Nephron progenitor cell (in vitro differentiated cells): ENCODE measurements at regions not wholly inside any gene's neighbourhood (a gene's known extent, or its start where the extent isn't known, plus 50 kb on each side); places are given as distances from the start of the nearest gene placed in this dataset.

ENCODE experiments used
- DNase-seq: peaks from one replicate; pipeline ENCODE4 v3.0.0; 2021
- H3K27ac Mint-ChIP-seq: 2 replicates; pipeline ENCODE4 v1.8.0; 2021; ENCODE audit warnings: mild to moderate bottlenecking, moderate library complexity, mixed read lengths
- H3K27me3 Mint-ChIP-seq: 2 replicates; pipeline ENCODE4 v1.8.0; 2021; ENCODE audit warnings: mild to moderate bottlenecking, low read depth, mixed read lengths; ENCODE audit not compliant: poor library complexity
- H3K36me3 Mint-ChIP-seq: 2 replicates; pipeline ENCODE4 v1.8.0; 2021; ENCODE audit warnings: low read depth, mixed read lengths
- H3K4me1 Mint-ChIP-seq: 2 replicates; pipeline ENCODE4 v1.8.0; 2021; ENCODE audit warnings: mixed read lengths
- H3K4me3 Mint-ChIP-seq: 2 replicates; pipeline ENCODE4 v1.8.0; 2021; ENCODE audit warnings: mild to moderate bottlenecking, moderate library complexity, mixed read lengths
- H3K9me3 Mint-ChIP-seq: 2 replicates; pipeline ENCODE4 v1.8.0; 2021; ENCODE audit warnings: mild to moderate bottlenecking, moderate library complexity, mixed read lengths
- CTCF ChIP-seq: fragments of 200-600 bp; sonication (generic); IDR thresholded peaks from 2 replicates; pipeline ENCODE4 v1.5.0; 2021; ENCODE audit warnings: antibody characterized with exemption

- Mint-ChIP-seq H3K36me3 (no peaks in the 10 kb centered on the region), H3K4me1 (no peaks in the 10 kb centered on the region), H3K9me3 (no peaks in the 10 kb centered on the region), H3K4me3 (no peak overlapping the region), H3K27me3 (peaks cover 3% of the 10 kb centered on the region), H3K27ac (no peak overlapping the region)
- peak; percentile 30 for TF ChIP-seq CTCF
- peak; percentile 7 for DNase-seq
Measured at GRCh38 chr3:153291059-153291685, 129.1 kb downstream of the RAP2B start.

- Mint-ChIP-seq H3K36me3 (no peaks in the 10 kb centered on the region), H3K4me3 (no peak overlapping the region), H3K4me1 (no peaks in the 10 kb centered on the region), H3K9me3 (no peaks in the 10 kb centered on the region), H3K27ac (no peak overlapping the region), H3K27me3 (peaks cover 3% of the 10 kb centered on the region)
- TF ChIP-seq CTCF, result no peak
- DNase-seq, result no peak
Measured at GRCh38 chr3:153293265-153293664, 131.2 kb downstream of the RAP2B start.

- no peak for DNase-seq
- no peak for TF ChIP-seq CTCF
- Mint-ChIP-seq H3K27ac (no peak overlapping the region), H3K36me3 (no peaks in the 10 kb centered on the region), H3K4me1 (no peaks in the 10 kb centered on the region), H3K27me3 (peaks cover 3% of the 10 kb centered on the region), H3K4me3 (no peak overlapping the region), H3K9me3 (no peaks in the 10 kb centered on the region)
Measured at GRCh38 chr3:153295901-153296300, 133.9 kb downstream of the RAP2B start.

DNA sequence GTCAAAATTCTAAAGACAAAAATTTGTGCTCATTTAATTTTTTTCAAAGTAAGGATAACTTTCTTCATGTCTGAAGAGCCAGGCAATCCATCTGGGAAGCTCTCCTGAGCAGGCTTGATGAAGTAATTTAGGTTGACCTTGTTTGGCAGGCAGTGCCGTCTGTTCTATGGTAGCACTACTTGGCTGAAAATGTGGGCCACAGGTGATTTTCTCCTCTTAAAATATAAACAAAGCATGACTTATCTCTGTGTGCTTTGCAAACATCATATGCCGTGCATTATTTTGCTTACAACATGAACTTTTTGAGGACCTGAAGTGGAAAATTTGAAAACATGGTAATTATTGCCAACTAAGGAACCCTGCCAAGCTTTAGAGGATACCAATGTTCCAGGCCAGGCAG, 143.2 kb downstream of the RAP2B start:
- no peak for DNase-seq
- Mint-ChIP-seq H3K4me3 (no peak overlapping the region), H3K4me1 (no peaks in the 10 kb centered on the region), H3K36me3 (no peaks in the 10 kb centered on the region), H3K9me3 (no peaks in the 10 kb centered on the region), H3K27me3 (no peaks in the 10 kb centered on the region), H3K27ac (no peak overlapping the region)
- TF ChIP-seq CTCF, result no peak

DNA sequence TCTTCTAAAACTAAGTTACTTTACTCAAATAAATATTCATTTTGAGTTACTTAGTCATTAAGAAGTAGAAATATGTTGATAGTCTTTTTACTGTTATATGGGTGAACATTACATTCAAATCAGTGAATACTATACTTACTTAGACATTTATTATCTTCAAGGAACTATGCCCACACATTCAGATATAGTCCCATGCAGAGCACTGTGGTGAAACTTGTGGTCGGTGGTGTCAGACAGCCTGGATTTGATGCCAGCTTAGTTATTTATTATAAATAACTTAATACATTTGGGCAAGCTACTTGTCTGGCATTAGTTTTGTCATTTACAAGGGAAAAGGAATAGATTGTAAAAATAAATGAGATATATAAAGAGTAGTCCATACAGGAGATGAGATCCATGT, 149.5 kb downstream of the RAP2B start:
- no peak overlapping the region for H3K4me3 Mint-ChIP-seq
- no peak for DNase-seq
- H3K4me1 Mint-ChIP-seq, result no peaks in the 10 kb centered on the region
- no peak overlapping the region for H3K27ac Mint-ChIP-seq
- no peak for TF ChIP-seq CTCF
- no peaks in the 10 kb centered on the region for H3K27me3 Mint-ChIP-seq
- H3K9me3 Mint-ChIP-seq, result no peaks in the 10 kb centered on the region
- no peaks in the 10 kb centered on the region for H3K36me3 Mint-ChIP-seq

DNA sequence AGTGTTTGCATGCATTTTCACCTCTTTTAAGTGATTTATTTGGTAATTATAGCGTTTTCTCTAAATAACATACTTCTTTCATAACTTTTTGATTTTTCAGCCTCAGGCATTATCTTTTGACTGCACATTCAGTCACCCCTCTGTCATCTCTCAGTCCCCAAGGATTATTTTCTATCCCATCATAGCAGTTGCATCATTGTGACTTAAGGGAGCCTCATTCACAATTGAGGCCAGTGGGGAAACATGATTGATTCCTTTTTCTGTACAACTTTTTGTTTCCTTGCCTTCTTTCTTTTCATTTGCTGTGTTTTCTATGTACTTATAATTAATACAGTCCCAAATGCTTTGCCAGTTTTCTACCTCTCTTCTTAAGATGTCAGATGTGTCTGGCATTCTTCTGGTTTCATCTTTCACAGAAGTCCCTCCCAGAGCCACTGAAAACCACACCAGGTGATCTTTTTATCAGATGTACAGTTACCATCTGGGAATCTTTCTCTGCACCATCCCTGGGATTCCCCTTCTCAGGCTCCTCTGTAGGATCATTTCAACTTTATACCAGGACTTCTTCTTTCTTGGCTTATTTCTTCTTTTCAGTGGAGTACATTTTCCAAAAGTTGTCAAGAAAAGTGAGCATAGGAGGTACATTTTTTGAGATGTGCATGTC, 151.4 kb downstream of the RAP2B start:
- no peak overlapping the region for H3K27ac Mint-ChIP-seq
- no peak overlapping the region for H3K4me3 Mint-ChIP-seq
- H3K36me3 Mint-ChIP-seq, result no peaks in the 10 kb centered on the region
- H3K27me3 Mint-ChIP-seq, result peaks cover 3% of the 10 kb centered on the region
- peaks cover 5% of the 10 kb centered on the region for H3K9me3 Mint-ChIP-seq
- no peaks in the 10 kb centered on the region for H3K4me1 Mint-ChIP-seq
- no peak for DNase-seq
- no peak for TF ChIP-seq CTCF
